ENCODE measurements at regions not wholly inside any gene's neighbourhood (a gene's known extent, or its start where the extent isn't known, plus 50 kb on each side); places are given as distances from the start of the nearest gene placed in this dataset.

- DNase-seq (ENCODE audit: low spot score) = no peak
- Mint-ChIP-seq H3K9me3 (no peaks in the 10 kb centered on the region), H3K4me3 (no peak overlapping the region), H3K4me1 (ENCODE audit: low read depth) (no peaks in the 10 kb centered on the region), H3K27me3 (ENCODE audit: low read depth) (no peaks in the 10 kb centered on the region), H3K36me3 (ENCODE audit: low read depth) (no peaks in the 10 kb centered on the region), H3K27ac (no peak overlapping the region)
Observed at GRCh38 chr4:4671774-4672349, 130.0 kb upstream of the STX18 start.

- H3K4me1 Mint-ChIP-seq (ENCODE audit: low read depth) = no peaks in the 10 kb centered on the region
- H3K27ac Mint-ChIP-seq = no peak overlapping the region
- DNase-seq (ENCODE audit: low spot score) = no peak
- no peaks in the 10 kb centered on the region for H3K27me3 Mint-ChIP-seq (ENCODE audit: low read depth)
- H3K36me3 Mint-ChIP-seq (ENCODE audit: low read depth) = no peaks in the 10 kb centered on the region
- no peaks in the 10 kb centered on the region for H3K9me3 Mint-ChIP-seq
- no peak overlapping the region for H3K4me3 Mint-ChIP-seq
Observed at GRCh38 chr4:4670869-4671268, 129.0 kb upstream of the STX18 start.

DNA sequence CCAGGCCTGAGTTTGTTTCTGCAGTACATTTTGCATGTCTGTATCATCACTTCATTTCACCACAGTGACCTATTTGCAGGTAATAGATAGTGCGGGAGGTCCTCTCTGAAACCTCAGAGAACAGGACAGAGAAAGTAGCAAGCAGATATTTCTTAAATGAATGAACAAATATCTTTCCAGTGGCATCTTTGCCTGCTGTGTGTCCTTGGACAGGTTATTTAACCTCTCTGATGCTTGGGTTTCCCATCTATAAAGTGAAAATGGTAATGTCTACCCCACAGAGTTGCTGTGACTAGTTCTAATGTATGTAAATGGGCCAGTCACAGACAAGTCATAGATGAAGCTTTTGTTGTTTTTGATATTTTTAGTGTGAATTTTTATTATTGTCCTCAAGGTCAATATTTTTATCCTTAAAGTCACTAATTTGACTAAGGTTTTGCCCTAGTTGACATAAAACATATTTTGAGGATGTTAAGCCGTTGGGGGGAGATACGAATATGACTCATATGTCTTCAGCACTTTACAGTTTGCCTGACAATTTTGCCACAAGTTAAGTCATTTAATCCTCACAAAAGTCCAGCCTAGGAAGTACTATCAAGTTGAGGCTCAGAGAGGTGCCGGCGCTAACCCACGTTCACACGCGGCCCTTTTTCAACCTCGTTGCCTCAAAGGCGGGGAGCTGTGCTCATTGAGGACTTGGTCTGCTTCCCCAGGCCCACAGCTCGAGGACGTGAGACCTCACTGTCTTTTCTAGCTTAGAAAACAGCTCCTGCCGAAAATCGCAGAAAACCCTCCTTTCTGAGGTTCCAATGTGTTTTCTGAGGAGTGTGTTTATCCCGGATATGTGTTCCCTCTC lies 126.7 kb upstream of the STX18 start:
- H3K4me3 Mint-ChIP-seq = no peak overlapping the region
- H3K27ac Mint-ChIP-seq = no peak overlapping the region
- no peaks in the 10 kb centered on the region for H3K36me3 Mint-ChIP-seq (ENCODE audit: low read depth)
- H3K27me3 Mint-ChIP-seq (ENCODE audit: low read depth) = no peaks in the 10 kb centered on the region
- no peak for DNase-seq (ENCODE audit: low spot score)
- no peaks in the 10 kb centered on the region for H3K9me3 Mint-ChIP-seq
- no peaks in the 10 kb centered on the region for H3K4me1 Mint-ChIP-seq (ENCODE audit: low read depth)

- no peak for DNase-seq (ENCODE audit: low spot score)
- Mint-ChIP-seq H3K4me1 (ENCODE audit: low read depth) (no peaks in the 10 kb centered on the region), H3K27ac (no peak overlapping the region), H3K9me3 (no peaks in the 10 kb centered on the region), H3K36me3 (ENCODE audit: low read depth) (no peaks in the 10 kb centered on the region), H3K27me3 (ENCODE audit: low read depth) (no peaks in the 10 kb centered on the region), H3K4me3 (no peak overlapping the region)
Observed at GRCh38 chr4:4667622-4668081, 125.8 kb upstream of the STX18 start.

GRCh38 chr4:4666693-4667621 lies 125.1 kb upstream of the STX18 start:
- Mint-ChIP-seq H3K36me3 (ENCODE audit: low read depth) (no peaks in the 10 kb centered on the region), H3K27me3 (ENCODE audit: low read depth) (no peaks in the 10 kb centered on the region), H3K9me3 (no peaks in the 10 kb centered on the region), H3K4me3 (no peak overlapping the region), H3K27ac (no peak overlapping the region), H3K4me1 (ENCODE audit: low read depth) (no peaks in the 10 kb centered on the region)
- DNase-seq (ENCODE audit: low spot score) = no peak

DNA sequence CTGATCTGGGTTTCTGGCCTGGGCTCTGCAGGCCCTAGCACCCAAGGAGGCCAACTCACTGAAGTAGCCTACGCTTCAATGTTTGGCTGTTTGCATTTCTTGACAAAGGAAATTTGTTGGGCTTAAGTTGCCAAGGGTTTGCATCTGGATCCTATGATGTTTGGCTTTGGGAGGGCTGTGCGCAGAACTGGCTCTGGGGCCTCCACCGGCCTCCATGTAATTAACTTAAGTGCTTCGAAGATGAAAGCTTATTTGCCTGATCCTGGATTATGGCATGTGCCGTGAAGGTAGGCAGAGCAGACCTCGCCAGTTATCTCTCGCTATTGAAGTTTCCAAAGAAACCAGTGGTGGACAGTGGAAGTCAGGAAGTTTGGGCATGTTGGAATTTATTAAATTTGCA lies 124.3 kb upstream of the STX18 start:
- Mint-ChIP-seq H3K27me3 (ENCODE audit: low read depth) (no peaks in the 10 kb centered on the region), H3K4me3 (no peak overlapping the region), H3K36me3 (ENCODE audit: low read depth) (no peaks in the 10 kb centered on the region), H3K27ac (no peak overlapping the region), H3K4me1 (ENCODE audit: low read depth) (no peaks in the 10 kb centered on the region), H3K9me3 (no peaks in the 10 kb centered on the region)
- DNase-seq (ENCODE audit: low spot score) = no peak

- H3K4me3 Mint-ChIP-seq = no peak overlapping the region
- no peaks in the 10 kb centered on the region for H3K27me3 Mint-ChIP-seq (ENCODE audit: low read depth)
- H3K36me3 Mint-ChIP-seq (ENCODE audit: low read depth) = no peaks in the 10 kb centered on the region
- no peaks in the 10 kb centered on the region for H3K4me1 Mint-ChIP-seq (ENCODE audit: low read depth)
- no peak overlapping the region for H3K27ac Mint-ChIP-seq
- no peak for DNase-seq (ENCODE audit: low spot score)
- no peaks in the 10 kb centered on the region for H3K9me3 Mint-ChIP-seq
Observed at GRCh38 chr4:4664234-4664633, 122.4 kb upstream of the STX18 start.

DNA sequence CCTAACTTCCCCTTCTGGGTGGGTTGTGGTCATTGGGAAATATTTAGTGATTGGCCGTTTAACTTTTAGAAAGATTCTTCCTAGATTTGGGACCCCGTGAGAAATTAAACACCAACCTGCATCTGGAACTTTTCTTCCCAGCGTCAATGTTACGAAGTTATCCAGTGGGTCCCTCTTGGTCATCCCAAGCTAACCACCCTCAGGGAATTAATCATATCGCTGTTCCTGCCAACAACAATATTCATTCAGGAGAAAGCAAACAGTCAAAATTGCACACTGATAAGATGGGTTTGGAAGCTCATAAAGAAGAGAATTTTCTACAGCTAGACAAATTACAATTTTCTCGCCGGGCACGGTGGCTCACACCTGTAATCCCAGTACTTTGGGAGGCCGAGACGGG lies 121.2 kb upstream of the STX18 start:
- Mint-ChIP-seq H3K36me3 (ENCODE audit: low read depth) (no peaks in the 10 kb centered on the region), H3K27me3 (ENCODE audit: low read depth) (no peaks in the 10 kb centered on the region), H3K4me1 (ENCODE audit: low read depth) (no peaks in the 10 kb centered on the region), H3K4me3 (no peak overlapping the region), H3K9me3 (no peaks in the 10 kb centered on the region), H3K27ac (no peak overlapping the region)
- DNase-seq (ENCODE audit: low spot score) = no peak

DNA sequence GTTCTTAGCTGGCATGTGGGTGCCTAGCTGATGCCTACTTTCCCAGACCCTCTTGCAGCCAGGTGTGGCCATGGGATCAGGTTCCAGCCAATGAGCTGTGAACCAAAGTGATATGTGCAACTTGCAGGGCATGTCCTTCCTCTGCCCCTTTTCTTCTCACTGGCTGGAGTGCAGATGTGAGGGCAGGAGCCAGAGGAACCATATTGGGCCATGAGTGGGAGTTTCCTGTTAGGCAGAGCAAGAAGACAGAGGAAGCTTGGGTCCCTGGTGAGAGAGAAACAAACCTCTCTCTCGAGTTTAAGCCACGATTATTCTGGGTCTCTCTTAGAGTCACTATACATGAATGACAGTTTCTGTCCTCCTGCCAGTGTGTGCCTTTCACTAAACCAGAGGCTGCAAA lies 120.4 kb upstream of the STX18 start:
- no peaks in the 10 kb centered on the region for H3K9me3 Mint-ChIP-seq
- no peak overlapping the region for H3K4me3 Mint-ChIP-seq
- H3K36me3 Mint-ChIP-seq (ENCODE audit: low read depth) = no peaks in the 10 kb centered on the region
- no peaks in the 10 kb centered on the region for H3K4me1 Mint-ChIP-seq (ENCODE audit: low read depth)
- H3K27ac Mint-ChIP-seq = no peak overlapping the region
- no peak for DNase-seq (ENCODE audit: low spot score)
- no peaks in the 10 kb centered on the region for H3K27me3 Mint-ChIP-seq (ENCODE audit: low read depth)

- Mint-ChIP-seq H3K27me3 (ENCODE audit: low read depth) (no peaks in the 10 kb centered on the region), H3K36me3 (ENCODE audit: low read depth) (no peaks in the 10 kb centered on the region), H3K4me1 (ENCODE audit: low read depth) (no peaks in the 10 kb centered on the region), H3K27ac (no peak overlapping the region), H3K9me3 (no peaks in the 10 kb centered on the region), H3K4me3 (no peak overlapping the region)
- no peak for DNase-seq (ENCODE audit: low spot score)
Observed at GRCh38 chr4:4659871-4660651, 118.2 kb upstream of the STX18 start.

GRCh38 chr4:4658052-4658451 lies 116.2 kb upstream of the STX18 start:
- Mint-ChIP-seq H3K36me3 (ENCODE audit: low read depth) (no peaks in the 10 kb centered on the region), H3K27ac (no peak overlapping the region), H3K27me3 (ENCODE audit: low read depth) (no peaks in the 10 kb centered on the region), H3K4me1 (ENCODE audit: low read depth) (no peaks in the 10 kb centered on the region), H3K4me3 (no peak overlapping the region), H3K9me3 (no peaks in the 10 kb centered on the region)
- no peak for DNase-seq (ENCODE audit: low spot score)

- Mint-ChIP-seq H3K27me3 (ENCODE audit: low read depth) (no peaks in the 10 kb centered on the region), H3K36me3 (ENCODE audit: low read depth) (no peaks in the 10 kb centered on the region), H3K9me3 (no peaks in the 10 kb centered on the region)
Observed at GRCh38 chr4:4656977-4657376, 115.1 kb upstream of the STX18 start.

GRCh38 chr4:4655901-4656300 lies 114.1 kb upstream of the STX18 start:
- no peak for DNase-seq (ENCODE audit: low spot score)
- no peaks in the 10 kb centered on the region for H3K9me3 Mint-ChIP-seq
- no peak overlapping the region for H3K4me3 Mint-ChIP-seq
- no peaks in the 10 kb centered on the region for H3K4me1 Mint-ChIP-seq (ENCODE audit: low read depth)
- no peaks in the 10 kb centered on the region for H3K36me3 Mint-ChIP-seq (ENCODE audit: low read depth)
- H3K27ac Mint-ChIP-seq = no peak overlapping the region
- no peaks in the 10 kb centered on the region for H3K27me3 Mint-ChIP-seq (ENCODE audit: low read depth)

More at GRCh38 chr4:4656977-4657376, 115.1 kb upstream of the STX18 start:
- DNase-seq (ENCODE audit: low spot score) = no peak
- Mint-ChIP-seq H3K4me1 (ENCODE audit: low read depth) (no peaks in the 10 kb centered on the region), H3K27ac (no peak overlapping the region), H3K4me3 (no peak overlapping the region)

Measured in T-helper 2 cell treated with Interferon-gamma antibody and Interleukin-4, amounts not matched to agents 5 μg/mL and 100 μg/mL, for 36 hours (primary cell).